Astrocyte of the spinal cord (primary cell): ENCODE measurements at regions not wholly inside any gene's neighbourhood (a gene's known extent, or its start where the extent isn't known, plus 50 kb on each side); places are given as distances from the start of the nearest gene placed in this dataset.

Source experiments
- DNase-seq: peaks from one replicate; pipeline ENCODE4 v3.0.0; 2011; ENCODE audit warnings: low read depth, low spot score
- H3K4me3 ChIP-seq: 2 replicates; pipeline ENCODE4 v1.5.1; 2011; ENCODE audit warnings: low read depth, mild to moderate bottlenecking, low read length, moderate library complexity
- in situ Hi-C: cut with HindIII; loops from 2 replicates; pipeline ENCODE4 v1.10.0; 2017; ENCODE audit warnings: low sequenced_read_pairs
- TF ChIP-seq, protein P1 (sequence below): IDR thresholded peaks from 2 replicates; pipeline ENCODE4 v1.5.1; 2012; ENCODE audit warnings: low read depth, mild to moderate bottlenecking, low read length, inconsistent platforms

DNA sequence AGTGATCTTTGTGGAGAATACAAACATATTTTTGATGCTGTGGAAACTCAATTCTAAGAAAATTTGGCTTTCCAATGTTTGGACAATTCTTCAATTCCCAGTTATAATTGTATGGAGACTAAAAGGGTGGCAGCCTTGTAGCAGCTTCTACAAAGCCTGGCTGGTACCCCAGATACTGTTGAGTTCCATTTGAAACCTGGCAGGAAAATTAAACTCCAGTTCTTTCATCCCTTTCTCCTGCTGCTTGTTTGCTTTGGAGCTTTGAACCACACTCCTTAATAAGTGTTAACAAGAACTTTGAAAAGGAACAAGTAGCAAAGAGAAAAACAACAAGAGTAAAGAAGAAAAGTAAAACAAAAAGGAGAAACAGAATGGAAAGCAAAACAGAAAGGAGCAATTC is 172.6 kb upstream of the ADAMTS5 start:
- no peak for DNase-seq
- in situ Hi-C loops: no loop called here
- TF ChIP-seq, protein P1, sequence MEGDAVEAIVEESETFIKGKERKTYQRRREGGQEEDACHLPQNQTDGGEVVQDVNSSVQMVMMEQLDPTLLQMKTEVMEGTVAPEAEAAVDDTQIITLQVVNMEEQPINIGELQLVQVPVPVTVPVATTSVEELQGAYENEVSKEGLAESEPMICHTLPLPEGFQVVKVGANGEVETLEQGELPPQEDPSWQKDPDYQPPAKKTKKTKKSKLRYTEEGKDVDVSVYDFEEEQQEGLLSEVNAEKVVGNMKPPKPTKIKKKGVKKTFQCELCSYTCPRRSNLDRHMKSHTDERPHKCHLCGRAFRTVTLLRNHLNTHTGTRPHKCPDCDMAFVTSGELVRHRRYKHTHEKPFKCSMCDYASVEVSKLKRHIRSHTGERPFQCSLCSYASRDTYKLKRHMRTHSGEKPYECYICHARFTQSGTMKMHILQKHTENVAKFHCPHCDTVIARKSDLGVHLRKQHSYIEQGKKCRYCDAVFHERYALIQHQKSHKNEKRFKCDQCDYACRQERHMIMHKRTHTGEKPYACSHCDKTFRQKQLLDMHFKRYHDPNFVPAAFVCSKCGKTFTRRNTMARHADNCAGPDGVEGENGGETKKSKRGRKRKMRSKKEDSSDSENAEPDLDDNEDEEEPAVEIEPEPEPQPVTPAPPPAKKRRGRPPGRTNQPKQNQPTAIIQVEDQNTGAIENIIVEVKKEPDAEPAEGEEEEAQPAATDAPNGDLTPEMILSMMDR: no peak
- H3K4me3 ChIP-seq: no peak overlapping the region

DNA sequence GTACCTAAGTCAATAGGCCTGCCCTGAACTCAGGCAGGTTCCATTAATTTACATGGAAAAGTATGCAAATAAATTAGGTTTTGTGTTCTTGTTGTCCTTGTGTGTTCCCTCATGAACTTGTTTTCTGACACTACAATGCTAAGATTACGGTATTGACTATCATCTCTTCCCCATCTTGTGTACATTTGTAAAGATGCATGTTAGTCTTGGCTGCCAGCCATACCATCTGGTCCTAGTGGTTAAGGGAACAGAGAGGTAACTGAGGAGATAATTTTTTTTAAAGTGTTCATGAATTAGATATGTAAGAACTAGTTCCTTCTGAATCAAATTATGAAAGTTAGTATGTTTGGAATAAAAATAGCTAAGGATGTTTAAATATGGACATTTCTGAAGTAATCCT is 167.6 kb upstream of the ADAMTS5 start:
- TF ChIP-seq, protein P1: no peak
- in situ Hi-C loops: no loop called here
- no peak overlapping the region for H3K4me3 ChIP-seq
- DNase-seq: peak; percentile 2

DNA sequence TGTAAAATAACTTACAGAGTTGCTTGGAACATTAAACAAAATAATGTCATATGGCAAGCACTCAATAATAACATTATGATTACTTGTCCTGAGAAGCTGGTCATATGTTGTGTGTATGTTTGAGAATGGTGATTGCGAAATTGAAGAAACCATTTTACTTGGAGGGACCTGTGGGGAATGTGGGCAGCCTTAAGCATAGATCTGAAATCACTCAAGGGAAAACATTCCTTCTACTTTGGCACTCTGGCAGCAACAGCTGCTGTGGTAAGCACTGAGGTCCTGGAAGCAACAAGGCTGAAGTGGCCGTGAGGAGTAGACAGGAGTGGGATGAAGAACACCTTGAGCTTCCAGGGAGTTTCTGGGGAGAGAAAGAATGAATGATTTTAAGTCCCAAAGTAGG is 165.4 kb upstream of the ADAMTS5 start:
- H3K4me3 ChIP-seq: no peak overlapping the region
- TF ChIP-seq, protein P1: no peak
- peak; percentile 22 for DNase-seq
- in situ Hi-C loops: no loop called here

DNA sequence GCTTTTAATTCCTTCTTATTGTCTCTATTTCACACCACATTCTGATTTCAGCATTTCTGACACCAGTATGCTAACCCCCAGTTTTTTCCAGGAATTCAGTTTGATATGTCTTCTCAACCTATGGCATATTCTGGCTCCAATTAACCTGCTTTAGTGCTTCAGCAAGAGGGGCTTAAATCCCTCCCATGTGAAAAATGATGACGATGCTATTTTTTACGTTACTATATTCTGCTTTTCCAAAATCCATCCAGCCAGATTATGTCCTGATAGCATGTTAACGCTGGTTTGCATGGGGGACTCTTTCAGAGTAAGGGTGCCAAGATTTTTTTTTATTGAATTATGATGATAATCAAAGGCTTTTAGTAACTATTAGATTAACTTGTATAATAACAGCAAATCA is 163.3 kb upstream of the ADAMTS5 start:
- H3K4me3 ChIP-seq: no peak overlapping the region
- TF ChIP-seq, protein P1: no peak
- in situ Hi-C loops: no loop called here
- DNase-seq: no peak

DNA sequence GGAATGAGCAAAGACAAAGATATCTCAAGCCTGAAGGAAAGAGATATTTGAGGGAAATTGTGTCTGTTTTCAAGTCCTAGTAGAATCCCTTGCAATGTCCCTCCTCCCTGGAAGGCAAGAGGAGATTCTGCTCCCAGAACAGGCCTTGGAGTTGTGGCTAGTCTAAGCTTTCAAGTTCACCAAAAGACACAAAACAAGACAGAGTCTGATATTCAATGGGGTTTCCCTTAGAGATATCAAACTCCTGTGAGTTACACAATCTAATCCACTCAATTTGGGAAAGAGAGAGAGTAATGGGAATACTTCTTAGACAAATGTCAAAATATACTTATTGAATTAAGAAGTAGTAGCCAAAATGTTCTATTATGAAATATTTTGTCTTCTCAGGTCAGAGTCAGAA is 162.8 kb upstream of the ADAMTS5 start:
- DNase-seq: no peak
- TF ChIP-seq, protein P1: no peak
- in situ Hi-C loops: no loop called here
- H3K4me3 ChIP-seq: no peak overlapping the region

DNA sequence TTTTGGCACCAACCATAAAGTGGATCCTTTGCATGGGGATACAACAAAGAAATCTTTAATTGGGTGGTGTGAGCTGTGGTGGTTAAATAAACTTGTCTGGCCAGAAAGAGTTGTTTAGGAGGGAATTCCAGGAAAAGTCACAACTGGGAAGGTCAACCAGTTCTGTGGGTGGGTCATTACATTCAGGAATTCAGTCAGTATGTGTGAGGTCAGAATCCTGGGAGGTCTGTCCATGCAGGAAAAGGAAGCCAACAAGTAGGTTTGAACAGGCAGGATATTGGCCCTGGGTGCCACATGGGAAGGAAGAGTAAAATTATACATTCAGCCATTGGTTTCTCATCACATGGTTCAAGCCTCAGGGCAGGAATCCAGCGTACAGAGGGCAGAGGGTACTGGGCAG is 162.3 kb upstream of the ADAMTS5 start:
- TF ChIP-seq, protein P1: no peak
- in situ Hi-C loops: no loop called here
- no peak for DNase-seq

DNA sequence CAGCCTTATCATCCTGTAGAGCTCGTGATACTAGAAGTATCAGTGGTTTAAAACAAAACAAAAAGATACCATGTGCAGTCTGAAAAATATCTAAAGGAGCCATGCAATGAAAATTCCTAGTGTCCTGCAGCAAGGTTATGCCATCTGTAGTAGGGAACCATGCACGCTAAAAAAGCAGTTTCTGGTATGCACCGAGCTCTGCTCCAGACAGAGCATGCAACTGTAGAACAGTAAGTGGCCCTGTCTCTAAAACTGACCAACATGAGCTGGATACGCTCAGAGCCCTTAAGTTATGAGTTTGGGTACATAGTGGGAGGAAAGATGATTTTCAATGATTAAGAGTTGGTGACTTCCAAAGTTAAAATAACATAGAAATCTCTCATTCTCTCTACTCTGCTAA is 159.3 kb upstream of the ADAMTS5 start:
- TF ChIP-seq, protein P1: no peak
- DNase-seq: no peak
- H3K4me3 ChIP-seq: no peak overlapping the region
- in situ Hi-C loops: no loop called here

More for the DNA sequence above, 162.3 kb upstream of the ADAMTS5 start:
- no peak overlapping the region for H3K4me3 ChIP-seq
